HG03565 (cell line): ENCODE measurements at regions not wholly inside any gene's neighbourhood (a gene's known extent, or its start where the extent isn't known, plus 50 kb on each side); places are given as distances from the start of the nearest gene placed in this dataset.

ENCODE experiments used
- ATAC-seq: cut with Tn5 transposase; IDR thresholded peaks from one replicate; pipeline ENCODE4 v1.9.1; 2021; ENCODE audit warnings: mild to moderate bottlenecking, moderate library complexity; ENCODE audit not compliant: unreplicated experiment

DNA sequence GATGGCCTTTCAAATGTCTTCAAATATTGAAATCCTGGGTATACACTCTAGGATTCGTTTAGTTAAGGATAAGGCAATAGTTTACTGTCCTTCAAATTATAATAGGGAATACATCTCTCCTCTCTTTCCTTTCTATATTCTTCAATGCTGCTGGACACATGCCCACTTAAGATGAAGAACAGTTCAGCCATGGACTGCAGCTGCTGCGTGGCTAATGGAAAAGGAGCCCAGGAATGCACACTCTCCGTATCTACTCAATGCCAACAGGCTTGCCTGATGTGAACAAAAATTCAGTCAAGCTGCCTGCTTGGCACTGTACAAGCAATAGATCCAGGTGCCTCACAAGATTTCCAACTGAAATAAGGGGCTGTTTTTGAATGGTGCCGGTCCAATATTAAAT is 321.2 kb upstream of the LYPLAL1 start:
- ATAC-seq: no peak

DNA sequence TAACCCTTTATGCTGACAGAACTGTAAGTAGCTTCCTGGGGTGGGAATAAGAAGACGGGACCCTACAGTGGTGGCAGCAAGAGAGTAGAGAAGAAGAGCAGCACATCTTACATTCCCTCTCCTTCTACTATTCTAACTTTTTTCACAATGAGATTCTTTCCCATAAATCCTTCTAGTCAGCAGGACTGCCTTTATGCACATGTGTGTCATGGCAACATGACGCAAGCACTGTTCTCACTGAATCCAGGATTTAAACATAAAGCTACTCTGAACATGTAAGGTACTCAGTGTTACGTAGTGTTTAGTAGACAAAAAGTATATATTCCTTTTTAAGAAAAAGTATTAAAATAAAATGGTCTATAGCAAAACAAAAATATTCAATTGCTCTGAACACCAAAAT is 309.7 kb upstream of the LYPLAL1 start:
- ATAC-seq: no peak

DNA sequence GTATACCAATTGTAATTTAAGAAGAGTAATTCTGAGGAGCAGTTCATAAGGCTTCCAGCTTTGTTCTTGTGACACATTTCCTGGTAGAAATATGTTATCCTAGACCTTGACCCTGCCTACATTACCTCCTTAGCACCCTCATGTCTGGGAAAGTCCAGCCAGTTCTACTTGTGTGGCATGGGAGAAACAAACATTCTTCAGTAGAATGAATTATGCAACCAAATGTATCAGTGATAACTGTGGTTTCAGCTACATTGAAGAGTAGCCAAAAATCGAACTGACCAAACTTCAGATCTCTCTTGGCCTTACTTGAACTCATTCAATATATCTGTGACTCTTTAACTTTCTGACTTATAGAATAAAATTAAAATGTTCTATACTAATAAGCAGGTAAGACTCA is 308.1 kb upstream of the LYPLAL1 start:
- ATAC-seq: no peak

GRCh38 chr1:218866507-218866906 is 307.2 kb upstream of the LYPLAL1 start:
- no peak for ATAC-seq

- no peak for ATAC-seq
Observed at GRCh38 chr1:218867066-218867465, 306.6 kb upstream of the LYPLAL1 start.

DNA sequence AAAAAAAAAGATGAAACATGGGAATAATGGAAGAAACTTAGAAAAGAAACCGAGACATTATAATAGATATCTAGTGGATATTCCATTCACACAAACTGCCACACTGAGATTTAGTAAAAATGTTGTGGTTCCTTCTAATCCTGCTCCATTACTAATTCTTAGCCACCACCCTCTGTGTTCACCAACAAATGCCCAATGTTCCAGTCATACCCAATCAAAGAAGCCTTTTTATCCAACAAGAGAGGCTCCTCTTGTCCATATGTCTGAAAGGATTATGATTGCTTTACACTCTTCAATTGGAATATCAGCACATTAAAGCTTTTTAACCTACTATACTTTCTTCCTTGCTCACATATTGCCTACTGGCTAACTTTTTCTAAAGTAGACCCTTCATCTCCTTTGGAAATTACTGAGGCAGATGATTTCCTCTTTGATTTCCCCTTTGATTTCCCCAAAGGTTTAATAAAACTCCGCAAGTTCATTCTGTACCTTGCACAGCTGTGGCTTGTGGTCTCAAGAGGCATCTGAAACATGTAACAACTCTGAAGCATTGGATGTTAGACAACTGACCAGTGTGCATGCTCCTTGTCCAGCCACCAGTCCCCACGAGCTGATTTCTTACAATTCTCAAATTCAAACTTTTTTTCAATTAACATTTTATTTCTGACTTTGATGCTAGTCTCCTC is 305.6 kb upstream of the LYPLAL1 start:
- ATAC-seq: no peak

- no peak for ATAC-seq
Observed at GRCh38 chr1:218869276-218869675, 304.4 kb upstream of the LYPLAL1 start.

- no peak for ATAC-seq
Observed at GRCh38 chr1:218872026-218872425, 301.7 kb upstream of the LYPLAL1 start.

- no peak for ATAC-seq
Observed at GRCh38 chr1:218872928-218873327, 300.8 kb upstream of the LYPLAL1 start.

DNA sequence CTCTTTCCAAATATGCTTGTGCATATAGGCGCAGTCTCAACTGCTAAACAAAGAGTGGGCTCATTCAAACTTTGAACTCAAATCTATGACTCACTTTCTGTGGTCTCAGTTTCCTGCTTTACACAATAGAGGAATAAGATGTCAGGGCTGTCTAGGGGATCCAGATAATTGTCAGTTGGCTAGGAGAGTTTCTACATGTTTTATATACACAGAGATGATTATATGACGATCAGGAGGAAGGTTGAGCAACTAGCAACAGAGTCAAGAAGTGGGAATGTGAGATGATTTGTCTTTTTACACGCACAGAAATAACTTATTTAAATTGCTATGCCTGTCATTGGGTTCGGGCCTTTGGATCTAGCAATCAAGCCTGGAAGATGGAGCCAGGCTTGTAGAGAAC is 299.4 kb upstream of the LYPLAL1 start:
- ATAC-seq: no peak

GRCh38 chr1:218874801-218875400 is 298.8 kb upstream of the LYPLAL1 start:
- ATAC-seq: no peak

GRCh38 chr1:218878369-218878768 is 295.3 kb upstream of the LYPLAL1 start:
- ATAC-seq: no peak

DNA sequence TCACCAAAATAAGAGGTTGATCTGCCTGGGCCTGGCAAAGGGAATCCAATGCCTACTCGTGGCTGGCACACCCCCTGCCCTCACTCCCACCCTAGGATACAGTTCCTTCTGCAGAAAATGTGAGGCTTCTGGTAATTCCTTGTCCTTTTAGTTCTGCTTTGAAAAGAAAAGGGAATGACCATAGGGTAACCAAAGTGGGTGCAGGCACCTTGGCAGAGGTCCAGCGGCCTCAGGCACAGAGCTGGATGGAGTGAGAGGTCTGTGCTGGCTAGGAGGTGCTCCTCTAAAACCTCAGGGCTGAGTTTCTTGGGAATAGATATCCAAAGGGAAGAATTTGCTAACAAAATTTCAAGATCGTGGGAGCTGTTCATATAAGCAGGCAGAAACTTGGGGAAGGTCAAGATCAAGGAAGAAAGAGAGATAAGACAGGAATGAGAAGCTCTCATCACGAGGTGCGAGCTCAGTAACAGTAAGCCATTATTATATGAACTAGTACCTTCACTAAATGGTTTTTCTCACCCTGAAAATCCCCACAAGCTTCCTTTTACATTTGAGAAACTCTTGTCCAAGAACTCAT is 293.1 kb upstream of the LYPLAL1 start:
- ATAC-seq: no peak

DNA sequence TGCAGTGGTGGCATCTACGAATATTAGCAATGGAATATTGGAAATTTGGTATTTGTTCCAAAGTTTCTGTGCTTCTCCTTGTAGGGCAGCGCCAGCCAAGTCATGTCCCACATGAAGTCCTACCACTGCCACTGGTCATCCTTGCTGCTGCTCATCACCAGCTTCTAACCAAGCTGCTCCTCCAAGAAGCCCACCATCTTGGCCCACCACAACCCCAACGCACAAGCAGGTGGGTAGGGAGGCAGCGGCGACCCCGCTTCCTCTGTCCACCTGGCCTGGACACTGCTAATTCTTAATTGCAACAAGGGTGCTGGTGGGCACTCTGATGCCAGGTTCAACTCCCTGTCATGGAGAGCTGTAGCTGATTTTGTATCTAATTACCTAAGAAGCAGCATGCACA is 291.2 kb upstream of the LYPLAL1 start:
- ATAC-seq: no peak

- no peak for ATAC-seq
Observed at GRCh38 chr1:218886101-218886871, 287.4 kb upstream of the LYPLAL1 start.

- ATAC-seq: no peak
Observed at GRCh38 chr1:218887141-218887925, 286.3 kb upstream of the LYPLAL1 start.

DNA sequence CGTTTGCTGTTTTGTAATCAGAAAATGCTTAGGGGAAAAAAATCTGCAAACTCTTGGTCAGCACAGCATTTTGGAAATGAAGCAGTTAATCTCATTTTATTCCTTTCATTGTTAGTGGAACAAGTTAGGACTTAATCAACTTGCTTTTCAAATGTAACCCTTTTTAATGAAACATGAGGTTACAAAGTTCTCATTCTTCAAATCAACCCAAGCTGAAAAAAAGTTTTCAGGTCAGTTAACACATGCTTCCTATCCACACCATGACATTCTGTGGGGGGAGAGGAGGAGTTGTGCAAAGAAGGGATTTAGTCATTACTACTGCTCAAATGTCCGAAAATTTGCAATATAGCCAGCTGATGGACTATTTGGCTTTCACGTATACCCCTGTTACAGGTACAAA is 283.2 kb upstream of the LYPLAL1 start:
- no peak for ATAC-seq

DNA sequence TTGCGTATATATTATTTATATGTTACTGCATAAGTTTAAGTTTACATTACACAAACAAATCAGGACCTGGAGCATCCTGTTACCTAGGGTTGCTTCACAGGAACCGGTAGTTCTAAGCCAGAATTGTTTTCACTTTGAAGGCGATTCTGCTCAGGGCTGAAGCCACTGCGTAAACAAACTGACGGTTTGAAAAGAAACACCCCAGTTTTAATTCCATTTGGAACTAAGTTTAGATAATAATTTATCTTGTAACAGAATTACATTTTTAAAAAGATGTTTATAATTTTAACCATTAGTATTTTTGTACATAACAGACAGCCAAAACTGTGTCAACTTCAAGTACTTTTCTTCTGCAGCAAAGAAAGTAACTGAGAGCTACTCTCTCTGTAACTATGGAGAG is 282.1 kb upstream of the LYPLAL1 start:
- no peak for ATAC-seq

- no peak for ATAC-seq
Observed at GRCh38 chr1:218895064-218895587, 278.6 kb upstream of the LYPLAL1 start.

- ATAC-seq: no peak
Observed at GRCh38 chr1:218896202-218896601, 277.5 kb upstream of the LYPLAL1 start.

DNA sequence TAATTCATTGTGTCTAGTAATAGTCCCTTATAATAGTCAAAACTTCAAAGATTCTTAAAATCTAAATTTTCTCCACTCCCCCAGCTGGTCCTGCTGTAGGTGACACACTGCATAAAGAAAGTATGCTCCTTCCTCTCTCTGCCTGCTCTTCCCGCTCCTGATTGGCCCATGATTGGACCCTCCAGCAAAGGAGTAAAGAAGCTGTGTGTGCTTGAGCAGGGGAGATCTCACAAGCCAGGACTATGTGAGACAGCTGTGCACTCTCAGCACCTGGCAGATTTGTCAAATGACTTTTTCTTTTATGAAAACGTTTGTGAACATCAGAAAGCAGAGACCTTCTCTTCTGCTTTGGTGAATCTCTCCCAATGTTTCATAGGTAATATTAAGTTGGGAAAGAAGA is 274.8 kb upstream of the LYPLAL1 start:
- ATAC-seq: no peak
